GM12878 (cell line): ENCODE measurements at regions not wholly inside any gene's neighbourhood (a gene's known extent, or its start where the extent isn't known, plus 50 kb on each side); places are given as distances from the start of the nearest gene placed in this dataset.

Source experiments
- ATAC-seq: fragments of 200-7000 bp; cut with Tn5 transposase; 3 replicates; pipeline ENCODE4 v1.9.1; 2020; ENCODE audit warnings: mild to moderate bottlenecking, moderate library complexity
- BruUV-seq: library from RNA; stranded (reverse); fragments of 400-500 nt; replicated peaks from 2 replicates; lab custom pipeline; 2021; lab: Mats Ljungman, UMichigan
- CTCF ChIA-PET: fragments of 300-600 bp; sonication (Branson Sonifier 250); formaldehyde crosslinking; extraction: SDS; loops from one replicate; lab custom pipeline; 2021; ENCODE audit warnings: inconsistent platforms; lab: Yijun Ruan, JAX
- POLR2A ChIA-PET: fragments of 350-600 bp; formaldehyde crosslinking; extraction: SDS; loops from one replicate; lab custom pipeline; 2021; ENCODE audit warnings: inconsistent platforms; lab: Charles Lee
- RAD21 ChIA-PET: fragments of 300-600 bp; sonication (Branson Sonifier 250); formaldehyde crosslinking; loops from one replicate; lab custom pipeline; 2023; ENCODE audit warnings: antibody characterized with exemption; ENCODE audit not compliant: unreplicated experiment; lab: Charles Lee
- SMC1A ChIA-PET: fragments of 300-600 bp; sonication (Branson Sonifier 250); formaldehyde crosslinking; loops from one replicate; lab custom pipeline; 2023; ENCODE audit not compliant: unreplicated experiment, uncharacterized antibody; lab: Charles Lee
- DNase-seq: peaks from one replicate; pipeline ENCODE4 v3.0.0-alpha.2; 2011; ENCODE audit warnings: low read depth, low spot score
- FAIRE-seq: peaks from 3 replicates; lab custom pipeline; 2011; peaks lifted over from hg19 to GRCh38; lab: Jason Lieb, UNC
- H2AFZ ChIP-seq: 2 replicates; pipeline ENCODE4 v1.6.0; 2011; ENCODE audit warnings: low read depth, low read length, control low read depth; ENCODE audit not compliant: control insufficient read depth
- H3K27ac ChIP-seq: 2 replicates; pipeline ENCODE4 v1.5.1; 2011; ENCODE audit warnings: control low read depth; ENCODE audit not compliant: control insufficient read depth, insufficient read depth
- H3K27me3 ChIP-seq, 2 experiments: replicated peaks in 1 of 2; 2 replicates each; pipeline versions ENCODE4 v1.6.0 to v1.6.1; 2011; ENCODE audit warnings: low read length in 1 of 2; ENCODE audit not compliant: control insufficient read depth in 2 of 2, insufficient read depth in 2 of 2
- H3K36me3 ChIP-seq, 2 experiments: 2 replicates each; pipeline ENCODE4 v1.5.1; 2011; ENCODE audit warnings: low read length in 1 of 2; ENCODE audit not compliant: control insufficient read depth in 2 of 2, insufficient read depth in 2 of 2
- H3K4me1 ChIP-seq: 2 replicates; pipeline ENCODE4 v1.6.1; 2011; ENCODE audit warnings: mild to moderate bottlenecking, low read length, moderate library complexity, mixed read lengths; ENCODE audit not compliant: control insufficient read depth, insufficient read depth
- H3K4me2 ChIP-seq: 2 replicates; pipeline ENCODE4 v1.6.0; 2011; ENCODE audit warnings: control low read depth; ENCODE audit not compliant: control insufficient read depth, insufficient read depth
- H3K4me3 ChIP-seq: fragments of 200-600 bp; sonication (generic); 2 replicates; pipeline ENCODE4 v1.5.1; 2016
- H3K79me2 ChIP-seq: 2 replicates; pipeline ENCODE4 v1.6.0; 2011; ENCODE audit warnings: low read length; ENCODE audit not compliant: control insufficient read depth, insufficient read depth
- H3K9ac ChIP-seq: 2 replicates; pipeline ENCODE4 v1.8.0; 2011; ENCODE audit warnings: low read length, control low read depth, mixed read lengths; ENCODE audit not compliant: control insufficient read depth, insufficient read depth
- H3K9me3 ChIP-seq: replicated peaks from 3 replicates; pipeline ENCODE4 v1.5.1; 2011; ENCODE audit warnings: mild to moderate bottlenecking, low read length; ENCODE audit not compliant: control insufficient read depth, insufficient read depth
- H4K20me1 ChIP-seq: 2 replicates; pipeline ENCODE4 v1.6.0; 2011; ENCODE audit not compliant: control insufficient read depth, insufficient read depth
- BCL3 ChIP-seq: IDR thresholded peaks from 2 replicates; pipeline ENCODE4 v1.6.1; 2011; ENCODE audit warnings: borderline replicate concordance, low read depth, mild to moderate bottlenecking, moderate library complexity, low read length; ENCODE audit not compliant: insufficient read depth, poor library complexity, severe bottlenecking
- CEBPZ ChIP-seq: fragments of 150-350 bp; IDR thresholded peaks from 2 replicates; pipeline ENCODE4 v1.6.1; 2016; ENCODE audit warnings: low read depth, low read length
- E4F1 ChIP-seq: fragments of 450-650 bp; IDR thresholded peaks from 2 replicates; pipeline ENCODE4 v1.6.1; 2018; ENCODE audit warnings: borderline replicate concordance, mild to moderate bottlenecking; ENCODE audit not compliant: partially characterized antibody
- FOXM1 ChIP-seq: IDR thresholded peaks from 2 replicates; pipeline ENCODE4 v1.6.1; 2012; ENCODE audit warnings: low read depth, mild to moderate bottlenecking, inconsistent platforms, low read length, moderate library complexity
- HDGF ChIP-seq: fragments of 450-650 bp; IDR thresholded peaks from 2 replicates; pipeline ENCODE4 v1.6.1; 2016; ENCODE audit warnings: antibody characterized with exemption
- IKZF1 ChIP-seq: fragments of 450-650 bp; conservative IDR thresholded peaks from 2 replicates; pipeline ENCODE4 v1.6.1; 2017; ENCODE audit warnings: antibody characterized with exemption, mild to moderate bottlenecking
- IKZF2 ChIP-seq, 2 experiments: fragments of 450-650 bp; IDR thresholded peaks; 2 replicates each; pipeline ENCODE4 v1.6.1; 2017; ENCODE audit warnings: mild to moderate bottlenecking in 2 of 2, moderate library complexity in 2 of 2
- JUNB ChIP-seq: IDR thresholded peaks from 2 replicates; pipeline ENCODE4 v1.6.1; 2016; ENCODE audit warnings: antibody characterized with exemption, mild to moderate bottlenecking
- MEF2A ChIP-seq: IDR thresholded peaks from 2 replicates; pipeline ENCODE4 v1.6.1; 2011; ENCODE audit warnings: low read depth, mild to moderate bottlenecking, low read length, moderate library complexity; ENCODE audit not compliant: insufficient read depth
- MLLT1 ChIP-seq: fragments of 450-650 bp; IDR thresholded peaks from 2 replicates; pipeline ENCODE4 v1.6.1; 2016; ENCODE audit warnings: mild to moderate bottlenecking
- NFYA ChIP-seq: IDR thresholded peaks from 2 replicates; pipeline ENCODE4 v1.6.1; 2011; ENCODE audit warnings: low read depth, mild to moderate bottlenecking, low read length, improper control_type of control experiment, borderline replicate concordance
- NR2F1 ChIP-seq: fragments of 450-650 bp; conservative IDR thresholded peaks from 2 replicates; pipeline ENCODE4 v1.6.1; 2017; ENCODE audit warnings: mild to moderate bottlenecking
- SMAD1 ChIP-seq: fragments of 450-650 bp; IDR thresholded peaks from 2 replicates; pipeline ENCODE4 v1.6.1; 2018; ENCODE audit warnings: mild to moderate bottlenecking, low read depth; ENCODE audit not compliant: partially characterized antibody
- SMAD5 ChIP-seq: IDR thresholded peaks from 2 replicates; pipeline ENCODE4 v1.6.1; 2016; ENCODE audit warnings: antibody characterized with exemption, low read depth
- STAT1 ChIP-seq: fragments of 450-650 bp; conservative IDR thresholded peaks from 2 replicates; pipeline ENCODE4 v1.6.1; 2014; ENCODE audit warnings: antibody characterized with exemption, mild to moderate bottlenecking
- ZBED1 ChIP-seq: IDR thresholded peaks from 2 replicates; pipeline ENCODE4 v1.6.1; 2016; ENCODE audit warnings: borderline replicate concordance
- ZNF384 ChIP-seq: IDR thresholded peaks from 2 replicates; pipeline ENCODE4 v1.6.1; 2012; ENCODE audit warnings: low read depth, mild to moderate bottlenecking, low read length, improper control_type of control experiment, borderline replicate concordance
- WGBS: methylation state at CpG from one replicate; pipeline ENCODE4 v1.1.6; 2016; ENCODE audit warnings: low lambda C conversion rate; ENCODE audit not compliant: insufficient replicate concordance, insufficient coverage; ENCODE audit errors: missing lambda C conversion rate; 5-methylcytosine and 5-hydroxymethylcytosine counted together
- in situ Hi-C: fragments of 300-500 bp; cut with MboI; formaldehyde crosslinking; loops from 9 replicates; pipeline ENCODE4 v1.14.3; 2018; ENCODE audit warnings: mixed read lengths
- intact Hi-C: fragments of 100-400 bp; cut with micrococcal nuclease; formaldehyde crosslinking; loops from one replicate; pipeline ENCODE4 v1.14.2; 2022; ENCODE audit not compliant: unreplicated experiment

- no peak for TF ChIP-seq HDGF
- no peak for TF ChIP-seq SMAD5
- TF ChIP-seq IKZF2 (IDR thresholded peaks at IDR 0.05): no peak
- TF ChIP-seq MEF2A: no peak
- no peak for TF ChIP-seq ZNF384
- TF ChIP-seq IKZF1: no peak
These were observed 735.6 kb downstream of the RFPL4B start (continued) for GRCh38 chr6:113082745-113083144.

- Histone ChIP-seq H3K36me3 (no peaks in the 10 kb centered on the region), H2AFZ (no peak overlapping the region), H3K9me3 (no peaks in the 10 kb centered on the region), H3K27me3 (no peaks in the 10 kb centered on the region), H3K4me3 (no peak overlapping the region), H4K20me1 (no peaks in the 10 kb centered on the region), H3K4me1 (no peaks in the 10 kb centered on the region), H3K9ac (no peak overlapping the region), H3K79me2 (no peaks in the 10 kb centered on the region), H3K4me2 (no peak overlapping the region), H3K27ac (no peak overlapping the region)
- ChIA-PET RAD21 (no interaction called here), SMC1A (no interaction called here), POLR2A (no interaction called here), CTCF (no interaction called here)
- BruUV-seq: no TSS peak
- intact Hi-C loops: no loop called here
- WGBS: 43% methylated on average over 3 of the region's 3 CpGs
- ATAC-seq (no peak), FAIRE-seq (no peak), DNase-seq (no peak)
- in situ Hi-C loops: no loop called here
- no peak for TF ChIP-seq BCL3
- TF ChIP-seq NR2F1: no peak
- TF ChIP-seq SMAD1: no peak
- no peak for TF ChIP-seq E4F1
- no peak for TF ChIP-seq CEBPZ
- TF ChIP-seq JUNB: no peak
- no peak for TF ChIP-seq NFYA
- no peak for TF ChIP-seq FOXM1
- no peak for TF ChIP-seq STAT1
- TF ChIP-seq MLLT1: no peak
- TF ChIP-seq ZBED1: no peak
These were observed 736.8 kb downstream of the RFPL4B start for GRCh38 chr6:113083947-113084346.
